IPS-NIHi11 (cell line): ENCODE measurements at regions not wholly inside any gene's neighbourhood (a gene's known extent, or its start where the extent isn't known, plus 50 kb on each side); places are given as distances from the start of the nearest gene placed in this dataset.

ENCODE experiments used
- DNase-seq: peaks from one replicate; pipeline ENCODE4 v3.0.0; 2012; ENCODE audit warnings: mixed read lengths, low spot score

- no peak for DNase-seq
Measured at GRCh38 chr1:192099328-192099727, 58.9 kb upstream of the RGS18 start.

GRCh38 chr1:192100686-192101468, 57.4 kb upstream of the RGS18 start:
- no peak for DNase-seq

DNA sequence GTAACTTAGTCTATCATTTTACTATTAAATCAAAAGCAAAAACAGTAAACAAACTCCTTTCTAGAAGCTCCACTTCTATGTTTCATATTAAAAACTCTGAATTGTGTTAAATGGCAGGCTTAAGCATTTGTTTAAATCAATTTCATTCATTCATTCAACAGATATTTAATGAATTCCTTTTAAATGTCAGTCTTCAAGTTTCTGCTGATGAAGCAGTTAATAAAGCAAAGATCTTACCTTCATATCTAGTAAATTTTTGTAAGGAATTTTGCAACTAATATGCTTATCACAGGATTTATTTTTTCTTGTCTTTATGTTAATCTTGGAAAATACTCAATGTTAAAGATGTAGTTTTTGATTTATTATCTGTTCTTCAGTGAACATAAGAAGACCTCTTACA, 54.1 kb upstream of the RGS18 start:
- DNase-seq, result no peak

DNA sequence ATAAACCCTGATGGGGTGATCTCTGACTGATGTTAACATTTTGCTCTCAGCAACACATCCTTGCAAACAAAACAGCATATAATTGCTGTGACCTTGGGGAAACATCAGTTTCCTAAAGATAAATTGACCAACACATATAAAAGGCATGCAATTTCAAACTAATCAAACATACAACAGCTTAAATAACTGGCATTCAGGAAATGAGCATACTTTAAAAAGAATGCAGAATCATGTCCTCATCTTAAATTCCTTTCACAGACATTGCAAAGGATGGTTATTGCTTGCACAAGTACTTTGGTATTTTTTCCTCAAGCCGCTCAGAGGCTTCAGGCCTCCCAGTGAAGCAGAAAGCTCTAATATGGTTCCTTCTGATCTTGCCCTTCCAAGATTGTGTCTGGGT, 53.4 kb upstream of the RGS18 start:
- DNase-seq, result no peak

GRCh38 chr1:192108161-192108560, 50.1 kb upstream of the RGS18 start:
- no peak for DNase-seq
